ENCODE measurements at regions not wholly inside any gene's neighbourhood (a gene's known extent, or its start where the extent isn't known, plus 50 kb on each side); places are given as distances from the start of the nearest gene placed in this dataset.

DNA sequence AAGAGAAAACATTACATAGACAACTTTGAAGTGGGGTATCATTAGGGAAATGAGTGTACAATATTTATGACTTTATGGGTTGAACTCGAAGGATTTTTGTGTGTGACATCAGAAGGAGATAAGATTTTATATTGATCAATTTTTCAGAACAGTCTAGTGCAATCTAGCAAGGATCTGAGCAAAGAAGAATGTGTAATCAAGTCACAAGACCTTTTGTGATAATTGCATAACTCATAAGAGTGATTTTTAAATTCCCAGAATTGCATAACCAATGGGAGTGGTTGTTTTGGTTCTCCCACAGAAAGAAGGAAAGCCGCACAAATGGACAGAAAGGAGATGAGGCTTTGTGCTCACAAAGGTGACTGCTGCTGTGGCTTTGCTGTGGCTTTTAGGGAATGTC, 441.8 kb upstream of the FLRT2 start:
- H3K27ac ChIP-seq = peak overlapping the region in 1 of 4 donors; percentile 17
- no peak for DNase-seq
- no peaks in the 10 kb centered on the region for H3K27me3 ChIP-seq
- no peaks in the 10 kb centered on the region for H3K9me3 ChIP-seq
- no peaks in the 10 kb centered on the region for H3K36me3 ChIP-seq
- TF ChIP-seq EP300 (IDR thresholded peaks at IDR 0.05) (no peak), POLR2A (IDR thresholded peaks at IDR 0.05) (no peak), POLR2AphosphoS5 (IDR thresholded peaks at IDR 0.05) (peak in 1 of 4 donors; percentile 22)
- TF ChIP-seq, protein P1, sequence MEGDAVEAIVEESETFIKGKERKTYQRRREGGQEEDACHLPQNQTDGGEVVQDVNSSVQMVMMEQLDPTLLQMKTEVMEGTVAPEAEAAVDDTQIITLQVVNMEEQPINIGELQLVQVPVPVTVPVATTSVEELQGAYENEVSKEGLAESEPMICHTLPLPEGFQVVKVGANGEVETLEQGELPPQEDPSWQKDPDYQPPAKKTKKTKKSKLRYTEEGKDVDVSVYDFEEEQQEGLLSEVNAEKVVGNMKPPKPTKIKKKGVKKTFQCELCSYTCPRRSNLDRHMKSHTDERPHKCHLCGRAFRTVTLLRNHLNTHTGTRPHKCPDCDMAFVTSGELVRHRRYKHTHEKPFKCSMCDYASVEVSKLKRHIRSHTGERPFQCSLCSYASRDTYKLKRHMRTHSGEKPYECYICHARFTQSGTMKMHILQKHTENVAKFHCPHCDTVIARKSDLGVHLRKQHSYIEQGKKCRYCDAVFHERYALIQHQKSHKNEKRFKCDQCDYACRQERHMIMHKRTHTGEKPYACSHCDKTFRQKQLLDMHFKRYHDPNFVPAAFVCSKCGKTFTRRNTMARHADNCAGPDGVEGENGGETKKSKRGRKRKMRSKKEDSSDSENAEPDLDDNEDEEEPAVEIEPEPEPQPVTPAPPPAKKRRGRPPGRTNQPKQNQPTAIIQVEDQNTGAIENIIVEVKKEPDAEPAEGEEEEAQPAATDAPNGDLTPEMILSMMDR (IDR thresholded peaks at IDR 0.05) = no peak
- WGBS, 2 donors = 49 to 77% methylated on average over 2 of the region's 2 CpGs
- intact Hi-C loops (cut with DNase I) = no loop called here
- H3K4me1 ChIP-seq = no peaks in the 10 kb centered on the region
- H3K4me3 ChIP-seq = no peak overlapping the region

DNA sequence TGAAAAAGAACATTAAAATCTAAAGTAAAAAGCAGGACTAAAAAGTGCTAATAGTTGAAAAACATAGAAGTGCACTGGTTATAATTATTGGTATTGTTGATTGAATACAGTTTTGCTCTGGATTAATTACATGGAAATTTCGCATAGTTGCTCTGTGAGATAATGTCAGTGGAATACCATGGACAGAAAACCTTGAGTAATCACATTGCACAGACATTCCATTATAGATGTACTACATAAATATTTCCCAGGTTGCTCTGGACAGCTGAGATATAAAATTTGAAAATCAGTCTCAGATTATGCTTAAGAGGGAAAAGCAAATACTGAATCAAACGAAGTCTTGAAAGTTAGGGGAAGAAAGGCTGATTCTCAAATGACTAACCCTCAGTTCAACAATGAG, 439.3 kb upstream of the FLRT2 start:
- H3K4me3 ChIP-seq = no peak overlapping the region
- 50 to 71% methylated on average over 2 of the region's 2 CpGs for WGBS, 2 donors
- H3K9me3 ChIP-seq = no peaks in the 10 kb centered on the region
- DNase-seq = no peak
- H3K36me3 ChIP-seq = no peaks in the 10 kb centered on the region
- H3K27me3 ChIP-seq = no peaks in the 10 kb centered on the region
- intact Hi-C loops (cut with DNase I) = no loop called here
- no peaks in the 10 kb centered on the region for H3K4me1 ChIP-seq
- H3K27ac ChIP-seq = no peak overlapping the region
- TF ChIP-seq, protein P1 (IDR thresholded peaks at IDR 0.05) = no peak
- TF ChIP-seq POLR2AphosphoS5 (IDR thresholded peaks at IDR 0.05) = no peak
- no peak for TF ChIP-seq POLR2A (IDR thresholded peaks at IDR 0.05)
- TF ChIP-seq EP300 (IDR thresholded peaks at IDR 0.05) = no peak

DNA sequence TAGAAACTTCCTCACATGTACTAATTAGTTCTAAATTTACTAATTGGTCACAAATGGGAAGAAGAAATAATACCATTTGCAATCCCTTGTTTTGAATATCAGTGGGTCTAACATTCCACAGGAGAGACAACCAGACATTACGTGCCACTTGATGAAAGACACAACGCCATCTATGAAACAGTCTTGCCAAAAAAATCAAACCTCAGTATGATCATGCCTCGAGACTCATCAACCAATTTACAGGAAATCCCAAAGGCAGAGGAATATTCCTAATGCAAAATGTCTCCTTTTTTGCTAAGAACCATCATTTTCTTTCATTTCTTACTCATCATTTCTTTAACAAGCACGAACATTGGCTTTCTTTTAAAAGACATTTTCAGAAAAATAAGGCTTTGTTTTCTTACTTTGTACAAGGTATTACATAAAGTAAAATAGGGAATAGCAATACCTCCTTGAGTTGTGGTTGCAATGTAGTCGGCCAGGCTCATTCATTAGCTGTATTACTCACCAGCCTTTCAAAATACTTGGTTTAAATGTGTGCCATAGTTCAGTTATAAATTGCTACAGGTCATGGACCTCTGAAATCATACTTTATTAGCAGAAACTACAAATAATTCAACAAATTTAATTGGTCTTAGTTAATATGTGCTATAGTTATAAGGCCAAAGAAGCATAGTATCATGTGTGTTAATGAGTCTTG, 436.2 kb upstream of the FLRT2 start:
- no peak overlapping the region for H3K4me3 ChIP-seq
- no peaks in the 10 kb centered on the region for H3K9me3 ChIP-seq
- no peaks in the 10 kb centered on the region for H3K4me1 ChIP-seq
- H3K36me3 ChIP-seq = no peaks in the 10 kb centered on the region
- no peak overlapping the region for H3K27ac ChIP-seq
- no peaks in the 10 kb centered on the region for H3K27me3 ChIP-seq
- intact Hi-C loops (cut with DNase I) = no loop called here
- no peak for TF ChIP-seq POLR2A (IDR thresholded peaks at IDR 0.05)
- no peak for TF ChIP-seq EP300 (IDR thresholded peaks at IDR 0.05)
- TF ChIP-seq, protein P1 (IDR thresholded peaks at IDR 0.05) = no peak
- TF ChIP-seq POLR2AphosphoS5 (IDR thresholded peaks at IDR 0.05) = no peak
- no peak for DNase-seq
- WGBS, 2 donors = 72 to 82% methylated on average over 5 of the region's 5 CpGs

DNA sequence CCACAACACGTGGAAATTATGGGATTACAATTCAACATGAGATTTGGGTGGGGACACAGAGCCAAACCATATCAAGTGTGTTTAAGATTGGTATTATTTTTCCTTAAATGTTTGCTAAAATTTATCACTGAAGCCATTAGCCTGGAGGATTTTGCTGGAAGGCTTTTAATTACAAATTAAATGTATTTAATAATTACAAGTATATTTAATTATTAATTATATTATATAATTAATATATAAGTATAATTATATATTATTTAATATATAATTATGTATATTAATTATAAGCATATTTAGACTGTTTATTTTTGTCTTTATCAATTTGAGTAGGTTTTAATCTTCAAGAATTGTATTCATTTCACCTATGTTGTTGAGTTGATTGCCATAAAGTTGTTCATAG, 427.4 kb upstream of the FLRT2 start:
- no peak for DNase-seq
- 41 to 77% methylated on average over 1 of the region's 1 CpG for WGBS, 2 donors
- intact Hi-C loops (cut with DNase I) = no loop called here
- H3K9me3 ChIP-seq = no peaks in the 10 kb centered on the region
- H3K36me3 ChIP-seq = no peaks in the 10 kb centered on the region
- no peak overlapping the region for H3K27ac ChIP-seq
- TF ChIP-seq POLR2A (IDR thresholded peaks at IDR 0.05) = no peak
- no peak for TF ChIP-seq POLR2AphosphoS5 (IDR thresholded peaks at IDR 0.05)
- no peak for TF ChIP-seq EP300 (IDR thresholded peaks at IDR 0.05)
- TF ChIP-seq, protein P1 (IDR thresholded peaks at IDR 0.05) = no peak
- no peaks in the 10 kb centered on the region for H3K4me1 ChIP-seq
- no peaks in the 10 kb centered on the region for H3K27me3 ChIP-seq
- H3K4me3 ChIP-seq = no peak overlapping the region

DNA sequence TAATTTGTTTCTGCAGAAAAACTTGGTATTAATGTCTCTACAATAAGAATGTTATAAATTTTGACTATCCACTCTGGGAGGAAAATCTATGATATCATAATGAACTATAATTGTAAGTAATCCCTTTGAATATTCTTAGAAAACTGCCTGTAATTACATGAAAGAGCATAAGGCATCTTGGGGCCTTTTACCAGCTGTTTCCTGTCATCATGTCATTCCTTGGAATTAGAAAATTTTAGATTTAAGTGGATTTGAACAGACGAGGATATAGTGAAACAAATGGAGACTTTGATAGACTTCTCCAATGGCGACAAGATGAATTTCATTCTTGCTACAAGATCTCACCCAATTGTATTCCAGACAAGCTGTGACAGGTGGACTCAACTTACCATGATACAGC, 423.4 kb upstream of the FLRT2 start:
- Histone ChIP-seq H3K4me1 (no peaks in the 10 kb centered on the region), H3K27ac (no peak overlapping the region), H3K4me3 (no peak overlapping the region), H3K36me3 (no peaks in the 10 kb centered on the region), H3K27me3 (no peaks in the 10 kb centered on the region), H3K9me3 (no peaks in the 10 kb centered on the region)
- intact Hi-C loops (cut with DNase I) = no loop called here
- WGBS, 2 donors = 78 to 84% methylated on average over 2 of the region's 2 CpGs
- TF ChIP-seq POLR2AphosphoS5 (IDR thresholded peaks at IDR 0.05) (no peak), POLR2A (IDR thresholded peaks at IDR 0.05) (no peak), EP300 (IDR thresholded peaks at IDR 0.05) (no peak)
- TF ChIP-seq, protein P1 (IDR thresholded peaks at IDR 0.05) = no peak
- DNase-seq = no peak

Data from sigmoid colon (tissue), 6 donors.